Progenitor cell of endocrine pancreas (in vitro differentiated cells): ENCODE measurements at regions not wholly inside any gene's neighbourhood (a gene's known extent, or its start where the extent isn't known, plus 50 kb on each side); places are given as distances from the start of the nearest gene placed in this dataset.

ENCODE experiments used
- DNase-seq: peaks from one replicate; pipeline ENCODE4 v3.0.0; 2021; ENCODE audit warnings: low spot score; ENCODE audit not compliant: unreplicated experiment
- H3K27ac Mint-ChIP-seq: 2 replicates; pipeline ENCODE4 v1.8.0; 2021; ENCODE audit warnings: mild to moderate bottlenecking, moderate library complexity, mixed read lengths
- H3K27me3 Mint-ChIP-seq: 2 replicates; pipeline ENCODE4 v1.8.0; 2021; ENCODE audit warnings: mixed read lengths
- H3K36me3 Mint-ChIP-seq: 2 replicates; pipeline ENCODE4 v1.8.0; 2022; ENCODE audit warnings: mixed read lengths; ENCODE audit not compliant: insufficient read depth
- H3K4me1 Mint-ChIP-seq: 2 replicates; pipeline ENCODE4 v1.8.0; 2021; ENCODE audit warnings: low read depth, mixed read lengths
- H3K4me3 Mint-ChIP-seq: 2 replicates; pipeline ENCODE4 v1.8.0; 2021; ENCODE audit warnings: low read depth, mild to moderate bottlenecking, moderate library complexity, mixed read lengths
- H3K9me3 Mint-ChIP-seq: 2 replicates; pipeline ENCODE4 v1.8.0; 2021; ENCODE audit warnings: low read depth, mixed read lengths
- CTCF ChIP-seq: fragments of 200-600 bp; sonication (generic); IDR thresholded peaks from one replicate; pipeline ENCODE4 v1.5.0; 2021; ENCODE audit warnings: antibody characterized with exemption, mild to moderate bottlenecking; ENCODE audit not compliant: unreplicated experiment

- Mint-ChIP-seq H3K36me3 (no peaks in the 10 kb centered on the region), H3K9me3 (no peaks in the 10 kb centered on the region), H3K27ac (peak overlapping the region; percentile 70), H3K4me3 (no peak overlapping the region), H3K27me3 (no peaks in the 10 kb centered on the region), H3K4me1 (peaks cover 5% of the 10 kb centered on the region)
- DNase-seq, result no peak
- TF ChIP-seq CTCF, result no peak
Observed at GRCh38 chr12:91857813-91858542, 287.7 kb downstream of the BTG1 start.

- Mint-ChIP-seq H3K4me1 (peaks cover 6% of the 10 kb centered on the region), H3K4me3 (no peak overlapping the region), H3K27ac (no peak overlapping the region), H3K9me3 (no peaks in the 10 kb centered on the region), H3K27me3 (no peaks in the 10 kb centered on the region), H3K36me3 (no peaks in the 10 kb centered on the region)
- DNase-seq, result no peak
- TF ChIP-seq CTCF, result no peak
Observed at GRCh38 chr12:91854725-91855124, 290.9 kb downstream of the BTG1 start.

- no peak for DNase-seq
- Mint-ChIP-seq H3K4me1 (peaks cover 6% of the 10 kb centered on the region), H3K36me3 (no peaks in the 10 kb centered on the region), H3K27ac (no peak overlapping the region), H3K9me3 (no peaks in the 10 kb centered on the region), H3K27me3 (no peaks in the 10 kb centered on the region), H3K4me3 (no peak overlapping the region)
- no peak for TF ChIP-seq CTCF
Observed at GRCh38 chr12:91853350-91854127, 292.1 kb downstream of the BTG1 start.

GRCh38 chr12:91852634-91853033, 293.0 kb downstream of the BTG1 start:
- peaks cover 3% of the 10 kb centered on the region for H3K4me1 Mint-ChIP-seq
- H3K4me3 Mint-ChIP-seq, result no peak overlapping the region
- H3K27ac Mint-ChIP-seq, result no peak overlapping the region
- no peak for DNase-seq
- no peak for TF ChIP-seq CTCF
- no peaks in the 10 kb centered on the region for H3K27me3 Mint-ChIP-seq
- H3K9me3 Mint-ChIP-seq, result no peaks in the 10 kb centered on the region
- H3K36me3 Mint-ChIP-seq, result no peaks in the 10 kb centered on the region

GRCh38 chr12:91851741-91852477, 293.7 kb downstream of the BTG1 start:
- no peak for DNase-seq
- no peaks in the 10 kb centered on the region for H3K27me3 Mint-ChIP-seq
- no peak for TF ChIP-seq CTCF
- no peak overlapping the region for H3K4me3 Mint-ChIP-seq
- H3K27ac Mint-ChIP-seq, result no peak overlapping the region
- peaks cover 1% of the 10 kb centered on the region for H3K4me1 Mint-ChIP-seq
- H3K36me3 Mint-ChIP-seq, result no peaks in the 10 kb centered on the region
- no peaks in the 10 kb centered on the region for H3K9me3 Mint-ChIP-seq
